Keratinocyte (primary cell): ENCODE measurements at regions not wholly inside any gene's neighbourhood (a gene's known extent, or its start where the extent isn't known, plus 50 kb on each side); places are given as distances from the start of the nearest gene placed in this dataset.

Source experiments
- CTCF ChIP-seq, 3 experiments: IDR thresholded peaks in 1 of 3; conservative IDR thresholded peaks in 1 of 3; optimal IDR thresholded peaks in 1 of 3; 2 replicates in 2 of 3; 3 replicates in 1 of 3; pipeline versions ENCODE3 to v1.5.1; 2011; ENCODE audit warnings: low read length in 3 of 3, mild to moderate bottlenecking in 3 of 3, moderate library complexity in 2 of 3, control low read depth in 1 of 3, inconsistent platforms in 1 of 3; ENCODE audit not compliant: insufficient read depth in 2 of 3; ENCODE audit errors: extremely low read depth in 1 of 3
- EZH2 ChIP-seq: IDR thresholded peaks from one replicate; pipeline ENCODE4 v1.6.1; 2012; ENCODE audit warnings: inconsistent platforms, mild to moderate bottlenecking, low read length, moderate library complexity

GRCh38 chr15:98397419-98397818, 250.9 kb upstream of the IGF1R start:
- TF ChIP-seq EZH2 (no peak), CTCF (optimal IDR thresholded peaks at IDR 0.05 in 1 of 3, IDR thresholded peaks at IDR 0.05 in 1 of 3, conservative IDR thresholded peaks at IDR 0.05 in 1 of 3; ENCODE audit: extremely low read depth in 1 of 3, insufficient read depth in 2 of 3, low read length in 3 of 3) (no peak)
